CD14-positive monocyte (primary cell): ENCODE measurements at regions not wholly inside any gene's neighbourhood (a gene's known extent, or its start where the extent isn't known, plus 50 kb on each side); places are given as distances from the start of the nearest gene placed in this dataset.

Experiments
- DNase-seq, 3 donors: peaks; one replicate each; pipeline ENCODE4 v3.0.0-alpha.2; 2011 to 2022
- H2AFZ ChIP-seq: 2 replicates; pipeline ENCODE4 v1.6.0; 2012; ENCODE audit warnings: mild to moderate bottlenecking, low read depth, low read length, inconsistent platforms; ENCODE audit not compliant: insufficient read depth, poor library complexity, severe bottlenecking
- H3K27ac ChIP-seq, 2 donors: 1 replicate in 1 of 2; 2 replicates in 1 of 2; pipeline ENCODE4 v1.5.1; 2012 to 2013; ENCODE audit warnings: low read length in 2 of 2, control low read depth in 1 of 2, inconsistent platforms in 1 of 2, low read depth in 1 of 2, mild to moderate bottlenecking in 1 of 2
- H3K27me3 ChIP-seq, 2 donors: one replicate each; pipeline versions ENCODE4 v1.6.0 to v1.6.1; 2011 to 2013; ENCODE audit warnings: low read length in 2 of 2; ENCODE audit not compliant: control insufficient read depth in 2 of 2, insufficient read depth in 2 of 2
- H3K36me3 ChIP-seq, 2 donors: replicated peaks in 1 of 2; 1 replicate in 1 of 2; 2 replicates in 1 of 2; pipeline versions ENCODE4 v1.5.1 to v1.6.1; 2012 to 2013; ENCODE audit warnings: low read length in 2 of 2, control low read depth in 1 of 2, inconsistent platforms in 1 of 2, mild to moderate bottlenecking in 1 of 2; ENCODE audit not compliant: insufficient read depth in 2 of 2, control insufficient read depth in 1 of 2
- H3K4me1 ChIP-seq, 2 donors: 1 replicate in 1 of 2; 2 replicates in 1 of 2; pipeline versions ENCODE4 v1.5.1 to v1.6.1; 2012 to 2013; ENCODE audit warnings: low read length in 2 of 2, control low read depth in 1 of 2, inconsistent platforms in 1 of 2, mild to moderate bottlenecking in 1 of 2, moderate library complexity in 1 of 2; ENCODE audit not compliant: insufficient read depth in 2 of 2, control insufficient read depth in 1 of 2
- H3K4me2 ChIP-seq: replicated peaks from 2 replicates; pipeline ENCODE3; 2012; ENCODE audit warnings: low read length, moderate library complexity, mild to moderate bottlenecking; ENCODE audit not compliant: poor library complexity, severe bottlenecking; ENCODE audit errors: extremely low read depth
- H3K4me3 ChIP-seq, 3 experiments: fragments of 200-600 bp in 1 of 3; sonication (generic) in 1 of 3; replicated peaks in 1 of 3; 1 replicate in 2 of 3; 2 replicates in 1 of 3; pipeline ENCODE4 v1.5.1; 2011 to 2013; ENCODE audit warnings: low read length in 3 of 3, mild to moderate bottlenecking in 3 of 3, control low read depth in 2 of 3, low read depth in 2 of 3, inconsistent platforms in 1 of 3, moderate library complexity in 1 of 3
- H3K79me2 ChIP-seq: 2 replicates; pipeline ENCODE4 v1.6.0; 2012; ENCODE audit warnings: mild to moderate bottlenecking, control low read depth, inconsistent platforms, low read length, moderate library complexity; ENCODE audit not compliant: insufficient read depth
- H3K9ac ChIP-seq: 2 replicates; pipeline ENCODE4 v1.6.0; 2017; ENCODE audit warnings: low read length, mild to moderate bottlenecking; ENCODE audit not compliant: insufficient read depth, poor library complexity, severe bottlenecking
- H3K9me3 ChIP-seq, 2 donors: replicated peaks in 1 of 2; 1 replicate in 1 of 2; 2 replicates in 1 of 2; pipeline versions ENCODE4 v1.5.1 to v1.6.1; 2012 to 2013; ENCODE audit warnings: low read length in 2 of 2, control low read depth in 1 of 2; ENCODE audit not compliant: control insufficient read depth in 1 of 2, insufficient read depth in 1 of 2
- H4K20me1 ChIP-seq: 2 replicates; pipeline ENCODE4 v1.6.0; 2012; ENCODE audit warnings: mild to moderate bottlenecking, low read length, control low read depth, moderate library complexity; ENCODE audit not compliant: insufficient read depth
- H3K27ac Mint-ChIP-seq, 7 donors: one replicate each; pipeline ENCODE4 v1.8.0; 2020; ENCODE audit warnings: mild to moderate bottlenecking in 7 of 7, mixed read lengths in 7 of 7, moderate library complexity in 6 of 7, inconsistent platforms in 2 of 7
- H3K27me3 Mint-ChIP-seq, 3 donors: one replicate each; pipeline ENCODE4 v1.8.0; 2021 to 2022; ENCODE audit warnings: low read depth in 3 of 3, mild to moderate bottlenecking in 3 of 3, mixed read lengths in 3 of 3, moderate library complexity in 3 of 3, inconsistent platforms in 1 of 3
- H3K36me3 Mint-ChIP-seq, 2 donors: one replicate each; pipeline ENCODE4 v1.8.0; 2020; ENCODE audit warnings: mixed read lengths in 2 of 2, inconsistent platforms in 1 of 2, mild to moderate bottlenecking in 1 of 2
- H3K4me1 Mint-ChIP-seq: one replicate; pipeline ENCODE4 v1.8.0; 2020; ENCODE audit warnings: mild to moderate bottlenecking, mixed read lengths
- H3K4me3 Mint-ChIP-seq, 2 donors: one replicate each; pipeline ENCODE4 v1.8.0; 2020; ENCODE audit warnings: mild to moderate bottlenecking in 2 of 2, mixed read lengths in 2 of 2, moderate library complexity in 1 of 2
- H3K9me3 Mint-ChIP-seq, 7 donors: one replicate each; pipeline ENCODE4 v1.8.0; 2020 to 2022; ENCODE audit warnings: mixed read lengths in 7 of 7, mild to moderate bottlenecking in 6 of 7, moderate library complexity in 6 of 7, inconsistent platforms in 2 of 7
- CTCF ChIP-seq: fragments of 200-600 bp; IDR thresholded peaks from one replicate; pipeline ENCODE4 v1.8.0; 2022; ENCODE audit warnings: antibody characterized with exemption, mild to moderate bottlenecking
- WGBS: methylation state at CpG from one replicate; pipeline ENCODE4 v1.1.5; 2013; ENCODE audit warnings: missing lambda C conversion rate; ENCODE audit not compliant: insufficient coverage; 5-methylcytosine and 5-hydroxymethylcytosine counted together
- intact Hi-C, 2 donors: fragments of 100-400 bp; cut with micrococcal nuclease; formaldehyde crosslinking; loops; one replicate each; pipeline versions ENCODE4 v1.15.0 to v1.15.1; 2023

DNA sequence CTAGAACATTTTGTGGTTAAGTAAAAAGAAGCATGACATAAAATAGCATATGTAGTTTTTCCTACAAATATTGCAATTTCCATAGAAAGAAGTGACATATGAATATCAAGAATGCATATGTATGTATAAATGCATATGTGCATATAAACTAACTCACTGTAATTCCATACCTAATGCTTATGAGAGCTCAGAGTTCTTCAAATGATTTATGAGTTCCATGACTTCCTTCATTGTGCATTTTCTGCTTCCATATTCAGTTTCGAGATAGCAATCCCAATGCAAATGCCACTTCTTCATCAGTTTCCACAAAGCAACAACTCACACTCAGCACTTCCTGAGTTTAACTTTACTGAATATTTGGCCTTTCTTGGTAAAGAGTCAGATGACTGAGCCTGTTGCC, 1744.3 kb upstream of the MIR17HG start:
- Histone ChIP-seq H3K79me2 (no peaks in the 10 kb centered on the region), H2AFZ (no peak overlapping the region), H4K20me1 (no peaks in the 10 kb centered on the region), H3K27ac (no peak overlapping the region), H3K36me3 (no peaks in the 10 kb centered on the region), H3K9me3 (peaks cover 24 to 27% of the 10 kb centered on the region in 2 donors), H3K4me3 (no peak overlapping the region), H3K4me2 (no peak overlapping the region), H3K4me1 (no peaks in the 10 kb centered on the region), H3K9ac (no peak overlapping the region), H3K27me3 (no peaks in the 10 kb centered on the region)
- H3K27me3 Mint-ChIP-seq: peaks cover 0 to 2% (median 0%) of the 10 kb centered on the region in 3 donors
- no peak overlapping the region for H3K4me3 Mint-ChIP-seq
- no peaks in the 10 kb centered on the region for H3K4me1 Mint-ChIP-seq
- peaks cover 4 to 25% (median 19%) of the 10 kb centered on the region in 7 donors for H3K9me3 Mint-ChIP-seq
- DNase-seq: no peak
- no peaks in the 10 kb centered on the region for H3K36me3 Mint-ChIP-seq
- TF ChIP-seq CTCF: no peak
- no peak overlapping the region for H3K27ac Mint-ChIP-seq
- 83% methylated on average over 1 of the region's 1 CpG for WGBS
- intact Hi-C loops: no loop called here

DNA sequence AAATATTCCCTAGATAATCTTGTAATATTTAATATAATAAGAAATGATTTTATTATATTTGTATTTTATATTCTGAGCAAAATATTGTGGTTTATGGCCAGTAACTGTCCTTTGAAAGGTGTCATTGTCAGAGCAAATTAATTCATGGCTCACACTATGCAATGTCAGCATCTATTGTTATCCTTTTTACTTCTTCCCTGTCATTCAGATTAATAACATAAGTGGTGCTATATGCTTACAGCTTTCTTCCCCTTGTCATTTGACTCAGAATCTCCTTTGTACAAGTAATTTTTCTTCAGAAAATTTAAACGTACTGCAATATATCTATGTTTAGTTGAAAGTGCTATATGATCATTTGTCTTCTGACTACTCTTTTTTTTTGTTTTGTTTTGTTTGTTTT, 1738.2 kb upstream of the MIR17HG start:
- no CpG with 5 or more reads among the region's 1 CpG for WGBS
- no peaks in the 10 kb centered on the region for H3K79me2 ChIP-seq

More for the DNA sequence above, 1738.2 kb upstream of the MIR17HG start:
- Mint-ChIP-seq H3K36me3 (no peaks in the 10 kb centered on the region), H3K4me1 (no peaks in the 10 kb centered on the region), H3K27ac (no peak overlapping the region), H3K9me3 (peaks cover 7 to 22% (median 18%) of the 10 kb centered on the region in 7 donors), H3K4me3 (no peak overlapping the region), H3K27me3 (peaks cover 0 to 2% (median 0%) of the 10 kb centered on the region in 3 donors)
- Histone ChIP-seq H3K4me3 (no peak overlapping the region), H3K27me3 (no peaks in the 10 kb centered on the region), H3K36me3 (no peaks in the 10 kb centered on the region), H3K9me3 (peaks cover 15 to 24% of the 10 kb centered on the region in 2 donors), H3K27ac (no peak overlapping the region), H3K4me2 (no peak overlapping the region), H4K20me1 (no peaks in the 10 kb centered on the region), H2AFZ (no peak overlapping the region), H3K4me1 (no peaks in the 10 kb centered on the region), H3K9ac (no peak overlapping the region)
- TF ChIP-seq CTCF: no peak
- DNase-seq: no peak
- intact Hi-C loops: no loop called here
